ENCODE measurements at regions not wholly inside any gene's neighbourhood (a gene's known extent, or its start where the extent isn't known, plus 50 kb on each side); places are given as distances from the start of the nearest gene placed in this dataset.

DNA sequence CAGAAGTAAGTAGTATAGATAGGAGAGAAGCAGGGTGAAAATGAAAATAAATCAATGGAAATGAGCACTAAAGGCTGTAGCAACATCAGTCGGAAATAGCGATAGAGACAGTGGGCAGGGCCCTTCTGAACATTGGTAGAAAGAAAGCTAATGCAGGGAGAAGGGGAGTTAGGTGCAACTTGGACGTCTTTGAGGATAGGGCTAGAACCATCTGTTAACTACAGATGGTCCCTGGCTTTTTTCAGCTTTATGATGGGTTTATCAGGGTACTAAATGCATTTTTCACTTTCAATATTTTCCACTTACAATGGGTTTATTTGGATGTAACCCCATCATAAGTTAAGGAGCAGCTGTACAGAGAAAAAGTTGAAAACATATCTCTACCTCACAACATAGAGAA lies 72.8 kb upstream of the CNR1 start:
- TF ChIP-seq, protein P1, sequence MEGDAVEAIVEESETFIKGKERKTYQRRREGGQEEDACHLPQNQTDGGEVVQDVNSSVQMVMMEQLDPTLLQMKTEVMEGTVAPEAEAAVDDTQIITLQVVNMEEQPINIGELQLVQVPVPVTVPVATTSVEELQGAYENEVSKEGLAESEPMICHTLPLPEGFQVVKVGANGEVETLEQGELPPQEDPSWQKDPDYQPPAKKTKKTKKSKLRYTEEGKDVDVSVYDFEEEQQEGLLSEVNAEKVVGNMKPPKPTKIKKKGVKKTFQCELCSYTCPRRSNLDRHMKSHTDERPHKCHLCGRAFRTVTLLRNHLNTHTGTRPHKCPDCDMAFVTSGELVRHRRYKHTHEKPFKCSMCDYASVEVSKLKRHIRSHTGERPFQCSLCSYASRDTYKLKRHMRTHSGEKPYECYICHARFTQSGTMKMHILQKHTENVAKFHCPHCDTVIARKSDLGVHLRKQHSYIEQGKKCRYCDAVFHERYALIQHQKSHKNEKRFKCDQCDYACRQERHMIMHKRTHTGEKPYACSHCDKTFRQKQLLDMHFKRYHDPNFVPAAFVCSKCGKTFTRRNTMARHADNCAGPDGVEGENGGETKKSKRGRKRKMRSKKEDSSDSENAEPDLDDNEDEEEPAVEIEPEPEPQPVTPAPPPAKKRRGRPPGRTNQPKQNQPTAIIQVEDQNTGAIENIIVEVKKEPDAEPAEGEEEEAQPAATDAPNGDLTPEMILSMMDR (IDR thresholded peaks at IDR 0.05) = no peak
- TF ChIP-seq EZH2 (IDR thresholded peaks at IDR 0.05; ENCODE audit: borderline replicate concordance, insufficient read depth, low read depth, low read length, poor library complexity, severe bottlenecking) = no peak

Data from B cell (primary cell).